ENCODE measurements at regions not wholly inside any gene's neighbourhood (a gene's known extent, or its start where the extent isn't known, plus 50 kb on each side); places are given as distances from the start of the nearest gene placed in this dataset.

GRCh38 chr5:57745029-57745428, 262.4 kb upstream of the ACTBL2 start:
- TF ChIP-seq CTCF (IDR thresholded peaks at IDR 0.05) (no peak), POLR2A (IDR thresholded peaks at IDR 0.05) (no peak)

Data from ovary (tissue), 3 donors.